NCI-H82 (cell line): ENCODE measurements at regions not wholly inside any gene's neighbourhood (a gene's known extent, or its start where the extent isn't known, plus 50 kb on each side); places are given as distances from the start of the nearest gene placed in this dataset.

Experiments used
- DNase-seq: peaks from one replicate; lab custom pipeline; 2025; lab: John Stamatoyannopoulos, UW

DNA sequence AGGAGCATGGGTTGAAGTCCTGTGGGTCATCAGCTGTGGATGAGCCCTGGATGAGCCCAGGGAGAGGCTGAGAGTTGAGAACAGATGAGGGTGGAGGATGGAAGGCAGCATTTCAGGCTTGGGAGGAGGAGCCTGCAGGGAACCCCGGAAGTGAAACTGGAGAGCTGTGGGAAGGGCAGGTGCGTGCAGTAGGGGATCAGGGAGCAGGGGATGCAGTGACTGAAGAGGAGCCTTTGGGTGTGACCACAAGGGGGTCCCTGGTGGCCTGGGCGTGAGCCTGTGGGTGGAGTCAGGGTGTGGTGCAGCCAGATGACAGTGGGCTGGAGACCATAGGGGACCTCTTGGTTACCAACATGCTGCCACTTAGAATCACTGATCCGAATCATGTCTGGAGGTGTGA is 115.5 kb downstream of the PAPOLA start:
- DNase-seq: no peak

DNA sequence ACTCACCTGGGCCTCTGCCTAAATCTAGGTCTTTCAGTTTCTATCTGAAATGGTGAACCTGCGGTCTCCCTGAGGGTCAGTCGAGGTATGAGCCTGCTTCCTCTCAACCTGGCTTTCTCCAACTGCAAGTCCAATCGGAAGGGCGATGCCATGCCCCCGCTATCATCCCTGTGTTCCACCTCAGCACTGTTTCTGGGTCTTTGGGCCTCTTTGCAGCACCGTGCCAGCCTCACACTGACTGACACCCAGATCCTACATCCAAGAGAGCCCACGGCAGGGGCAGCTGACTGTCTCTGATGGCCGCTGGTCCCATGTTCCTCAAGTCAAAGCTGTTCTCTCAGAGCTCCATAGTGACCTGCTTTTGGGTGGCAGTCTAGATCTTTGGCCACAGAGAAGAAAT is 120.7 kb downstream of the PAPOLA start:
- DNase-seq: no peak

DNA sequence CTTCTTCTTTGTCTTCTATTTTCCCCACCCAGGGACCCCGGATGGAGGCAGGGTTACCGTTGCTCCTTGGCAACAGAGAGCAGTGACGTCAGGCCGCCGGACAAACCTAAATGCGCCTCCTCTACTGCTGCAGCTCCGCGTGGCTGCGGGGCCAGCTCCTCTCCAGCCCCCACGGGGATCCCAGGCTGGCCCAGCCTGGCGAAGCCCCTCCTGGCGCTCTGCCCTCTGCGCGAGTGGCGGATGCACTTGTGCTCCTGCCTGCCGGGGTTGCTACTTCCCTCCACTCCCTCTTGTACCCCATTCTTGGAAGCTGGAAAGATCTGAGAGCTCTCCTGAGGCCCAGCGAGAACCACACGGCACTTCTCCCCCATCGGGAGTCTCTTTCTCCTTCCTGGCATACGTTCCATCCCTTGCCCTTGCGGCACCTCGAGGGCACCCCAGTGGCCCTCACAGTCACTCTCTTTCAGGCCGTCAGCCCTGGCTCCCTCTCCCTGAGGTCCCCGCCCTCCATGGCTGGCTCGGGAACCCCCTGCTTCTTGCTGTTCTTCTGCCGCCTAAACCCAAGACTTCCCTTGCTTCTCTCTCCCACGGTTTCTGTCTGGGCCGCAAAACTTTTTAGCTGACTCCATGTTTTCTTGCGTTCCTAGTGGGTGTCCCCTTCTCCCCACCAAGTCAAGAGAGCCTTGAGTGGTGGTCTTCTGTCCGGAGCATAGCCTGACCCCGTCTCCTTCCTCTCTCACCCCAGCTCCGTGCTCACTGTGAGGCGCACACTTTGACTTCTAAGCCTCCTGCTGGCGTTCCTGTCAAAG is 121.7 kb downstream of the PAPOLA start:
- no peak for DNase-seq

DNA sequence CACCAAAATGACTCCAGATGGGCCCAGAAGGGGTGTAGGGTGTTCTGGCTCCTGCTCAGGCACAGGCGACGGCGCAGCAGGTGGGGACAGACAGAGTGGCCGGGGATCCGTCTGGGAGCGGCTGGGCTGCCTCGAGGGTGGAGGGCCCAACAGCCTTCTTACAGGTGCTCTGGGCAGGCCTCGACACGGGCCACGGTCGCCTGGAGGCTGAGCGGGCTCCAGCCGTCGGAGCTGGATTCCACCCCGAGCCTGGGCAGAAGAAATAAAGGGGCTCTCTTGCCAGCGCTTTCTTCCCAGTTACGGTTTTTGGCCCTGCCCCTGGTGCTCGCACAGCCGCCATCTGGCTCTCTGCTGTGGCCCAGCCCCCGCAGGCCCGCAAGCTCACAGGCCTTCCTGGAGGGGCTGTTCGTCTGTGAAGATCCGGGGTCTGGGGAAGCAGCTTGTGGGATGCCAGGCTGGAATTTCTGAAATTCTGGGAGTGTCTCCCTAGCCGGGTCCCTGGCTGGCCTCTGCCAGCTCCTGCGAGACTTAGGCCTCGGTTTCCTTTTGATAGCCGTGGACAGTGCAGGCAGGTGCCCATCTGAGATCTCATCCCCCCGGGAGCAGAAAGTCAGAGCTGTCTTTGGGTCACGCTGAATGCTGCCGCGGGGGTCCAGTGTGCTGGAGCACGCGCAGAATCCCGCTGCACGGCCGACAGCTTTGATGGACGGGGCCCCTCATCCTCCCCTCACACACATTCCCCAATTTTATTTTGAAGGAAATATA is 122.7 kb downstream of the PAPOLA start:
- peak; percentile 64 for DNase-seq

DNA sequence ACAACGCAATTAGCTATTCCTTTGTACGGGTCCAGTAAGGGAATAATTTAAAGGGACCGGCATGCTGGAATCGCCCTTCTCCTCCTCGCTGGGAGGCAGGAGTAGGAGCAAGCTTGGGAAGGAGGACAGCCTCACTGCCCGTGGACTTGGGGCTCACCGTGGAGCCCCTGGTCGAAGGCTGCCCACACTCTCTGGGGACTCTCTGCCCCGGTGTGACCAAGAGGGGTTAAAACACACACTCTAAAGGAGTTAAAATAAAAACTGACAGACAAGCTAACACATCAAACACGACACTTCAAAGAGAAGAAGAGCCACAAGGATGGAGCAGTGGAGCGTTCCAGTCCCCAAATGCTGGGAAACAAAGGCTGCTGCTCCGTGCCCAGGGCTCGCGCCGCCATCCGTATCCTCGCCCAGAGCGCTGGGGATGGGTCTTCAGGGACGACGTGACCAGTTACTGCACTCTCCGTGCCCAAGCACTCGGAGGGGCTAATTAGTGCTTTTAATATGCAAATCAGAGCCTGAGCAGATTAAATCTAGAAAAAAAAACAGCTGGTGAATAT is 123.3 kb downstream of the PAPOLA start:
- DNase-seq: no peak

DNA sequence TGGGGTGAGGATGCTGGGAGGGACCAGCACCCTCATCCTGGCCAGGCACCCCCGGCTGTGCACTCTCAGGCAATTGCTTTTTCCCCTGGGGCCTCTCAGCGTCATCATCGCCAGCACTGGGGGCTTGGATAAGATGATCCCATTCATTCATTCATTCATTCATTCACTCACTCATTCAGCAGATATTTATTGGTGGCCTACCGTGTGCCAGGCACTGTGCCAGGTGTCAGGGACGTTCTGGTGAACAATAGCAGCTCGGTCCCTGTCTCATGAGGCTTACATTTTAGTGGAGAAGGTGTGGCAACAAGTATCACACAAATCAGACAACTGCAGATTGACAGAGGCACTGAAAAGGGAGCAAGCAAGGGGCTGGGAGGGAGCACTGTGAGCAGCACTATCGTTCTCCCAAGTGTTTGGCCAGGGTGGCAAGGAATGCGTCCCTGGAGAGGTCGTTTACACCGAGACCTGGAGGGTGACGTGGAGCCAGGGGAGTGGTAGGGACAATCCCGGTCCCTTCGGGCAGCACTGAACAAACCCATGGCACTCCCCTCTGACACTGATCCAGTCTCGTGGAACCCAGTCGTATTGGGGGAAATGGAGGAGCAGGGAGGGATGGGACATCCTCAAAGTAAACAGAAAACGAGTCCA is 124.1 kb downstream of the PAPOLA start:
- DNase-seq: no peak

DNA sequence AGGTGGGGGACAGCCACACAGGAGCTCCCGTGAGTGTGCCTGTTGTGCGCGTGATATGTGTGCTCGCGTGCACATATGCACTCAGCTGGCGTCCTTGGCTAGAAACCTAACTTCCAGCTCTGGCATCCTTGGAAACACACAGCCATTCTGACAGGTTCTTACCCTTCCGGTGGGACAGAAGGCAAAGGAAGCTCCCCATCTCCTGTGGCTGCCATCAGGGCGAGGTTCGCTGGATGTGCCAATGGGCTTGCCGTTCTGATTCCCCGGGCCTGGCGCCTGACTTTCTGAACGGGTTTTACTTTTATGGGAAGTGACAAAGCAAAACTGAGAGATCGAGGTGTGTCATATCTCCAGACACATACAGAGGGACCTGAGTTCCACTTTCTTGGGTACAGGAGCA is 124.7 kb downstream of the PAPOLA start:
- DNase-seq: no peak

DNA sequence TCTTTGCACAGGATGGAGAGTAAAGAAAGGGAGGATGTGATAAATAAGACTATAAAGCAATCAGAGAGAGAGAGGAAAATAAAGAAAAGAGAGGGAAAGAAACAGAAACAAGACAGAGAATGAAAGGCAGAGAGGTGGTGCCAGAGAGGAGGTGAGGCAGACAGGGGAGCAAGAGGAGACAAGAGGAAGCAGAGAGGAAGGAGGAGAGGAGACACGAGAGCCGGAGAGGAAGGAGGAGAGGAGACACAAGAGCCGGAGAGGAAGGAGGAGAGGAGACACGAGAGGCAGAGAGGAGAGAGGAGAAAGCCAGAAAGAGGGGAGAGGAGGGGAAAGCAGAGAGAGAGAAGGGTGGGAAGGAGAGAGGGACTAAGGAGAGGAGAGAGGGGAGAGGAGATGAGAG is 125.2 kb downstream of the PAPOLA start:
- DNase-seq: no peak

DNA sequence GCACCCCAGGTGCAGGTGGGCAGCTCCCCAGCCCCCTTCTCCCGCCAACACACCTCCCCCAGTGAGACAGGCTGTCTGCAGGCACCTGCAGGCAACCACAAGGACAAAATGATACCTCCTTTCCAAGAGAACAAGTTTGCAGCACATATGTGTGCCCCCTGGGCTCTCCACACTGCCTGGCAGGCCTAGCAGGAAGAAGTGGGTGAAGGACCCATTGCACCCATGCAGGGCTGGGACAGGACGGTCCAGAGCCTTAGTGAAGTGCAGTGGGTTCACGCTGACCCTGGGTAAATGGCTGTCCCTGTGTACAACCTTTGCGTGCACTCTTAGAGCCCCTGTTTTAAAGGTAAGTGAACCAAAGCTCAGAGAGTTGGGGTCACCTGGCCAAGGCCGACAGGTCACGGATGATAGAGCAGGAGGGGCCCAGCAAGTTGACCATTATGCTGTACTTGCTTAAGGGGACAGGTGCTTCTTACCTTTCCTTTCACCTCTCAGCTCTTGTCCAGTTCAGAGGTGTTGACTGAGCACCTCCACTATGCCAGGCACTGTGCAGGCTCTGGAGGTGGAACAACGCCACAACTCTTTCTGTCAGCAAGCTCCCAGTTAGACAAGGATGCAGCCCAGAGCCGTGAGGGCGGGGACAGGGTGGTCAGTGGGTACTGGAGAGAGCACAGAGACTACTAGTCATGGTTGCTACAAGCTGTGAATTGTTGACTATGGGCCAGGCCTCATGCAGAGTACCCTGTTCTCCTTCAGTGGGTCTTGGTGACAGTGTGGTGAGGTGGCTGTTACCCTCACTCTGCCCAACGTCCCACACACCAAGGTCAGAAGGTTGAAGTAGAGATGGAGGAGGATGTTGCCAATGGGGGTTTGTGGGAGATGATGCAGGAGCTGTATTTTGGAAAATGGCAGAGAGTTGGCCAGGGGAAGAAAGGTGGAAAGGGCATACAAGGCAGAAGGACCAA is 125.9 kb downstream of the PAPOLA start:
- DNase-seq: no peak

DNA sequence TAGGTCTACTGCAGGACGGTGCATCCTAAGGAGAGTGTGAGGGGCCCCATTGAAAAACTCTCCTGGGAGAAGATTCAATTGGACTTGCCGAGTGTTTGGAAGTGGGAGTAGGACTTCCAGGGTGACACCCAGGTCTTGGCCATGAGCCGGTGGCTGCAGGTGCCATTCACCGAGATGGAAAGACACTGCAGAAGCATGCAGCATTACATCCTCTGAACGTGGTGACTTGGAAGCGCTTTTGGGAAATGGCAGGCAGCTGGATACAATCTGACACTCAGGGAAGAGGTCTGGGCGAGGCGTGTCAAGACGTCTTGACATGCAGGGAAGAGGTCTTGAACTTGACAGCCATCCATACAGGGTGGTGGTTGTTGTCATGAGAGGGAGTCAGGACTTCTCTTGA is 126.9 kb downstream of the PAPOLA start:
- DNase-seq: no peak

DNA sequence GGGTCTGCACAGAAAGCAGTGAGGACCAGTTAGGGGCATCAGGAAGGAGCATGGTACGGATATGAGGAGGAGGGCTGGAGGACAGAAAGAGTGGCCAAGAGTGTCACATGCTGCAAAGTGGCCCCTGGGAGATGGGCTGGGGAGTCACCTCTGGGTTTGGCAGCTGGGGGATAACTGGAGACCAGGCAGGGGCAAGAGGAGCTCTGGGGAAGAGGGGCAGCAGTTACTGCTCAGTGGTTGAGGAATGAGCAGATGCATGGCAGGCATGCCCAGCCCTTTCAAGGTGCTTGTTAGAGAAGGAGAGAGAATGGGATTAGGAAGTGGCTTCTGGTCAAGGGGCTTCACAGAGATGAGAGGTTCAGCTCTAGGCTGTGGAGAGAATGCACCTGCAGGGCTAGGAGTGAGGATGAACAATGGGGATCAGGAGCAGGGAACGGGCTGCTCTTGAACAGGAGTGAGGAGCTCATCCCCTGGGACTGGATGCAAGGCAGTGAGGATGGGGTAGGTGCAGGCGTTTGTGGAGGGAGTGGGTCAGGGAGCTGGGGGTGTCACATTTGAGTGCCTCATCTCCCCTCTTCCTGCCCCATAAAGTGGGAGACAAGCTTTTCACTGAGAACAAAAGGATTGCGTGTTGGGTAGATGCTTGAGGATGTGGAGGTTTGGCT is 127.5 kb downstream of the PAPOLA start:
- DNase-seq: no peak

DNA sequence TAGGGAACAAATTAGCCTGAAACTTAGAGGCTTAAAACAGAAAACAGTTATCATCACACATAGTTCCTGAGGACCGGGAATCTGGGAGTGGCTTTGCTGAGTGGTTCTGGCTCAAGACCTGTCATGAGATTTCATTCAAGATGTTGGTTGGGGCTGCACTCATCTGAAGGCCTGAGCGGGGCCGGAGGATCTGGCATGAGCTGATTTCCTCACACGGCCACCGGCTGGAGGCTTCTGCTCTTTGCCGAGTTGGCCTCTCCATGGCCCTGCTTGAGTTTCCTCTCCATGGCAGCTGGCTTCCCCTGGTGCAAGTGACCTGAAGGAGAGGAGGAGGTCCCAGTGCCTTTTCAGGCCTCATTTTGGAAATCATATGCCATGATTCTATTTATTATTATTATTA is 128.1 kb downstream of the PAPOLA start:
- no peak for DNase-seq

DNA sequence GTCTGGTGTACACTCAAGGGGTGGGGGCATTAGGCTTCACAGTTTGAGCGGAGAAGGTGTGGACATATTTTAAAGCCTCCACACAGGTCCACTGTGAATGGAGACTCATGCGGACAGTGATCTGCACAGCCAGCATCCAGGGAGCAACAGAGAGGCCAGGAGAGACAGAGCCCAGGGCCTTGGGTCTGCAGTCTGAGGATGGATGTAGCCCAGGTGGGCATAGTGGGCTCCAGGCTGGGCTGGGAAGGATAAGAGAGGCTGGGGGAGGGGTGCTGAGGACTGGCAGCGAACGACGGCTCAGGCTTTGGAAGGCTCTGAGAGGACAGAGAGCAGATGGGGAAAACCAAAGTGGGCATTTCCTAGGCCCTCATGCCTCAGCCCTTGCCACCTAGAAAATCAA is 128.8 kb downstream of the PAPOLA start:
- no peak for DNase-seq

DNA sequence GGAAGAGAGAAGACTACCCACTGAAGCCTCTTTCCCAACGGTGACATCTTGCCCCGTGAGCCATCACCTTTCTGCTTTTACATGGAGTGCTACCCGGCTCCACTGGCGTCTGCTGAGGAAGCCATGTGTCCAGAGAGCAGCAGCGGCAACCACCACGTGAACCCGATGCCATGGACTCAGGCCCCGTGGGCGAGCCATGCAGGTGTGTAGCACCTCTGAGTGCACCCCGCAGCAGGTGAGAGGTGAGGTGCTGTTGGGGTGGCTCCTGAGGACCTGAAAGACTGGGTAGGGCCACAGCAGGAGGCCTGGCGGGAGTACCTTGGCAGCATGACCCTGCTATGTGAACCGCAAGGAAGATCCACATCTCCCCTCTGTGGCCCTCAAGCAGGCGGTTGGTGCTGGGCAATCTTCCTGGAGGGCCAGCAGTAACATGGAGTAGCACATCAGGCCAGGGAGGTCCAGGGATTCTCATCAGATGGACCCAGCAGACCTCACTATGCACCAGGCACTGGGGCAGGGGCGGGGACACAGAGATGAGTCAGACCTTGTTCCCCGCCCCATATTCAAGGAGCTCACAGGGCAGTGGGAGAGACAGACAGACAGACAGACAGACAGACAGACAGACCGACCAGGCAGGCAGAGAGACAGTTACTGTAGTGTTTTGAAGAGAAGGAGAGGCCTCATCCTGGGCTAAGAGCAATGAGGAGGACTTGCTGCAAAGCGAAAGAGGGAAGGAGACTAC is 129.6 kb downstream of the PAPOLA start:
- no peak for DNase-seq

DNA sequence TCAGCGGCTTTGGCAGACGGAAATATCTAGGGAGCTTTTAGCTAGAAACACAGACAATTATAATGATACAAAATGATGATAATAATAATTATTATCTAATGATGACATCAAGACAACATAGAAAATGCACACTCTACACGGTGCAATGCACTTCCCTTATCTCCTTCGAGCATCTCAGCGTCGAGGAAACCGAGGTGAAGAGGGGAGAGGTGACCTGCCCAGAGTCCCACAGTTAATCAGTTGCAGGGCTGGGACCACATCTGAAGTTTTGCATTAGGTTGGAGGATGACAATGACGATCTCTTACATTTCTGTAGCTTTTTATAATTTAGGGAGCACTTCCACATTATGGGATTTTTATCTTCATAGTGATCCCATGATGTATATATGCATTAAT is 130.2 kb downstream of the PAPOLA start:
- no peak for DNase-seq

DNA sequence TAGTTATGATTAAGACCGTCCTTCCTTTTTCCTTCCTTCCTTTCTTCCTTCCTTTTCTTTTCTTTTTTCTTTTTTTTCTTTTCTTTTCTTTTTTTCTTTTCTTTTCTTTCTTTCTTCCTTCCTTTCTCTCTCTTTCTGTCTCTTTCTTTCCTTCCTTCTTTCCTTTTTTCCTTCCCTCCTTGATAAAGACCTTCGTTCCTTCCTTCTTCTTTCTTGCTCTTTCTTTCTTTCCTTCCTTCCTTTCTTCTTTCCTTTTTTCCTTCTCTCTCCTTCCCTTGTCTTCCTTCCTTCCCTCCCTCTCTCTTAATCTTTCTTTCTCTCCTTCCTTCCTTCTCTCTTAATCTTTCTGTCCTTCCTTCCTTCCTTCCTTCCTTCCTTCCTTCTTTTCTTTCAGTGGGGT is 130.9 kb downstream of the PAPOLA start:
- no peak for DNase-seq

DNA sequence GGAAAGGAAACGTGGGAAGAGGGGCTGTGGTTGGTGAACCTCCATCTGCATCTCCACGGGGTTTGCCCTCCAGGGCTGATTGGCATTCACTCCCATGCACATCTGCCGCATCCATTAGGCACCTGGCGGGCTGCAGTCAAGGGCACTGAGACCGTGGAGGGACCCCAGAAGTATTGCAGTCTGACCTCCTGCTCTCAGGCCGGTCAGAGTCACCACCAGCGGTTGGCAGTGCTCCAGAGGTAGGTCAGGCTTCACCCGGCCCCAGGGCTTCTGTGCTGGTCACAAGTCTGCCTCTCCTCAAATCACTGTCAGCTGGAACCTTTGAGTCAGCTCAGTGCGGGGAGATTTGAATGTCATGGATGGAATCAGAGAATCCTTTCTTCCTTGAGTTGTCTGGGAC is 132.3 kb downstream of the PAPOLA start:
- no peak for DNase-seq

DNA sequence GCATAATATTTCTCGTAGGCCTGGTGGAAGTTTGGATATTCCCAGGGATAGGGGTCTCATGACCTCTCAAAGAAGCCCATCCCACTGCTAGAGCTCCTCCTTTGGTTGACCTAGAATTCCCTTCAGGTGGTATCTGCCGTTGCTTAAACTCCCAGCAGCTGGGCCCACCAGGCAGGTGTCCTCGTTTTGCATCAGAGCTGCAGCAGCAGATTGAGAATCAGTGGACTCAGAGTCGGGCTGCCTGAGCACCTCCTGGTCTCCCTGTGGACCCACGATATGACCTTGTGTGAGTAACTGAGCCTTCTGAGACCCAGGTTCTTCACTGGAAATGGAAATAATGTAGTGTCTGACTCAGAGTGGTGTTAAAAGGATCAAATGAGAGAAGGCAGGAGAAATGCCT is 132.7 kb downstream of the PAPOLA start:
- no peak for DNase-seq

DNA sequence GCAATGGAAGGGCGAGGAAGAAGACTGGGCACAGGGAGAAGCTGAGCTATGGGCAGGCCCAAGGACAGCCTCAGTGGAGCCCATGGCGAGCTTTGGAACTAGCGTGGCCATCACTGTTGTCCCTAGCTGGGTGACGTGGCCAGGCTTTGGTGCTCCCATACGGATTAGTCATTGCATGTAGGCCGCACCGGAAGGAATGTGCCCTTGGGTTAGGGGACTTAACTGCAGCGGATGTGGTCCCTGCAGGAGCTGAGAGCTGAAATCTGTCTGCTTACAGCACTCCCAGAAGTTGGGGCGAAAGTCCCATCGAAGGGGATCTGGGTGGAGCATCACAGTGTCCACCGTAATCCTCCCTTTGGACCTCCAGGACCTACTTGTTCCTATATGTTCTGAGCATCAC is 133.7 kb downstream of the PAPOLA start:
- DNase-seq: no peak

DNA sequence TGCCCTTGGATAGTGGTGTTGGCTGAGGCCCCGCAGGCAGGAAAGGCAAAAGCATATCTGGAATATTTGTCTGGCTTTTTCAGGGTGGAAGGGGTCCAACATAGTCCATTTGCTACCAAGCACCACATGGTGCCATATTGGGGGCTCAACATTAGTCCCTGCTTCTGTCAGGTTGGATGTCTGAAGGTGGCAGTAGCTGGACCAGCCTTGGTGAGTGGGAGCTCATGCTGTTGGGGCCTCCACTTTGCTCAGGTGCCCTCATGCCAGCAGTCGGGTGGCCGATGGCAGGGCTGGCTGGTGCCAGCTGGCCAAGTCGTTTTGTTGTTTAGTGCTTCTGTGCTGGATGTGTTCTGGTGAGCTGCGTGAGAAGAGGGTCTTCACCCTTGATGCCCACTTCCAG is 135.3 kb downstream of the PAPOLA start:
- no peak for DNase-seq
